KG1 (cell line): ENCODE measurements at regions not wholly inside any gene's neighbourhood (a gene's known extent, or its start where the extent isn't known, plus 50 kb on each side); places are given as distances from the start of the nearest gene placed in this dataset.

ENCODE experiments used
- DNase-seq: peaks from one replicate; lab custom pipeline; 2025; lab: John Stamatoyannopoulos, UW

- DNase-seq, result no peak
Measured at GRCh38 chr1:118717893-118718292, 270.2 kb downstream of the TBX15 start.

- DNase-seq, result no peak
Measured at GRCh38 chr1:118716775-118717174, 271.4 kb downstream of the TBX15 start.

- DNase-seq, result no peak
Measured at GRCh38 chr1:118711356-118711755, 276.8 kb downstream of the TBX15 start.

GRCh38 chr1:118698911-118699310 lies 289.2 kb downstream of the TBX15 start:
- DNase-seq, result no peak

GRCh38 chr1:118692143-118692542 lies 296.0 kb downstream of the TBX15 start:
- DNase-seq, result no peak

- DNase-seq, result no peak
Measured at GRCh38 chr1:118688891-118689290, 299.3 kb downstream of the TBX15 start.

- no peak for DNase-seq
Measured at GRCh38 chr1:118661769-118662320, 326.3 kb downstream of the TBX15 start.

GRCh38 chr1:118660769-118661168 lies 327.4 kb downstream of the TBX15 start:
- DNase-seq, result no peak

- no peak for DNase-seq
Measured at GRCh38 chr1:118659646-118660045, 328.5 kb downstream of the TBX15 start.

GRCh38 chr1:118650107-118650807 lies 337.9 kb downstream of the TBX15 start:
- DNase-seq, result no peak

- no peak for DNase-seq
Measured at GRCh38 chr1:118649369-118650106, 338.6 kb downstream of the TBX15 start.

- no peak for DNase-seq
Measured at GRCh38 chr1:118636004-118636403, 352.1 kb downstream of the TBX15 start.

- no peak for DNase-seq
Measured at GRCh38 chr1:118627435-118627834, 360.7 kb downstream of the TBX15 start.

GRCh38 chr1:118621839-118622238 lies 366.3 kb downstream of the TBX15 start:
- DNase-seq, result no peak

GRCh38 chr1:118618618-118619340 lies 369.4 kb downstream of the TBX15 start:
- no peak for DNase-seq

- no peak for DNase-seq
Measured at GRCh38 chr1:118617916-118618315, 370.2 kb downstream of the TBX15 start.

- DNase-seq, result no peak
Measured at GRCh38 chr1:118615066-118615465, 373.1 kb downstream of the TBX15 start.

- no peak for DNase-seq
Measured at GRCh38 chr1:118589238-118589846, 398.8 kb downstream of the TBX15 start.

- no peak for DNase-seq
Measured at GRCh38 chr1:118588566-118588965, 399.6 kb downstream of the TBX15 start.

- DNase-seq, result no peak
Measured at GRCh38 chr1:118578276-118578675, 393.2 kb upstream of the SPAG17 start.

GRCh38 chr1:118575060-118575459 lies 390.0 kb upstream of the SPAG17 start:
- no peak for DNase-seq
